ENCODE measurements at regions not wholly inside any gene's neighbourhood (a gene's known extent, or its start where the extent isn't known, plus 50 kb on each side); places are given as distances from the start of the nearest gene placed in this dataset.
A peak's percentile ranks its signal among the peaks of the same experiment; 100 is the strongest.

GRCh38 chr14:44700184-44700583 lies 193.1 kb upstream of the FSCB start:
- 93% methylated on average over 2 of the region's 2 CpGs; no CpG with 5 or more reads in 1 of the 2 experiments for WGBS, 2 experiments (ENCODE audit: insufficient coverage in 1 of 2, insufficient read length in 1 of 2)
- Mint-ChIP-seq H3K36me3 (ENCODE audit: low read depth) (no peaks in the 10 kb centered on the region), H3K9me3 (peaks cover 13% of the 10 kb centered on the region), H3K27ac (no peak overlapping the region), H3K4me3 (no peak overlapping the region), H3K4me1 (peaks cover 4% of the 10 kb centered on the region), H3K27me3 (ENCODE audit: insufficient read depth) (no peaks in the 10 kb centered on the region)
- no peak overlapping the region for H3K9ac ChIP-seq (ENCODE audit: extremely low read depth, low read length, poor library complexity, severe bottlenecking)
- peaks cover 11% of the 10 kb centered on the region for H3K9me3 ChIP-seq (ENCODE audit: control insufficient read depth, low read length)
- H3K27me3 ChIP-seq (ENCODE audit: control insufficient read depth, insufficient read depth, low read length, poor library complexity, severe bottlenecking), result no peaks in the 10 kb centered on the region
- DNase-seq, result no peak
- peak overlapping the region; percentile 26 for H3K4me3 ChIP-seq (ENCODE audit: low read length)
- no peak overlapping the region for H3K27ac ChIP-seq (ENCODE audit: low read depth, low read length)
- no peaks in the 10 kb centered on the region for H3K36me3 ChIP-seq (ENCODE audit: control insufficient read depth, insufficient read depth, low read length)
- TF ChIP-seq, protein P1, sequence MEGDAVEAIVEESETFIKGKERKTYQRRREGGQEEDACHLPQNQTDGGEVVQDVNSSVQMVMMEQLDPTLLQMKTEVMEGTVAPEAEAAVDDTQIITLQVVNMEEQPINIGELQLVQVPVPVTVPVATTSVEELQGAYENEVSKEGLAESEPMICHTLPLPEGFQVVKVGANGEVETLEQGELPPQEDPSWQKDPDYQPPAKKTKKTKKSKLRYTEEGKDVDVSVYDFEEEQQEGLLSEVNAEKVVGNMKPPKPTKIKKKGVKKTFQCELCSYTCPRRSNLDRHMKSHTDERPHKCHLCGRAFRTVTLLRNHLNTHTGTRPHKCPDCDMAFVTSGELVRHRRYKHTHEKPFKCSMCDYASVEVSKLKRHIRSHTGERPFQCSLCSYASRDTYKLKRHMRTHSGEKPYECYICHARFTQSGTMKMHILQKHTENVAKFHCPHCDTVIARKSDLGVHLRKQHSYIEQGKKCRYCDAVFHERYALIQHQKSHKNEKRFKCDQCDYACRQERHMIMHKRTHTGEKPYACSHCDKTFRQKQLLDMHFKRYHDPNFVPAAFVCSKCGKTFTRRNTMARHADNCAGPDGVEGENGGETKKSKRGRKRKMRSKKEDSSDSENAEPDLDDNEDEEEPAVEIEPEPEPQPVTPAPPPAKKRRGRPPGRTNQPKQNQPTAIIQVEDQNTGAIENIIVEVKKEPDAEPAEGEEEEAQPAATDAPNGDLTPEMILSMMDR (conservative IDR thresholded peaks at IDR 0.05), result no peak
- H3K4me1 ChIP-seq (ENCODE audit: control insufficient read depth, insufficient read depth, low read length), result no peaks in the 10 kb centered on the region

GRCh38 chr14:44699391-44699790 lies 192.3 kb upstream of the FSCB start:
- WGBS, 2 experiments (ENCODE audit: insufficient coverage in 1 of 2, insufficient read length in 1 of 2), result 50% methylated on average over 2 of the region's 2 CpGs
- Mint-ChIP-seq H3K4me1 (peaks cover 4% of the 10 kb centered on the region), H3K27ac (no peak overlapping the region), H3K27me3 (ENCODE audit: insufficient read depth) (peaks cover 2% of the 10 kb centered on the region), H3K36me3 (ENCODE audit: low read depth) (no peaks in the 10 kb centered on the region), H3K4me3 (no peak overlapping the region), H3K9me3 (peaks cover 13% of the 10 kb centered on the region)
- Histone ChIP-seq H3K4me3 (ENCODE audit: low read length) (no peak overlapping the region), H3K27me3 (ENCODE audit: control insufficient read depth, insufficient read depth, low read length, poor library complexity, severe bottlenecking) (no peaks in the 10 kb centered on the region), H3K9ac (ENCODE audit: extremely low read depth, low read length, poor library complexity, severe bottlenecking) (no peak overlapping the region), H3K9me3 (ENCODE audit: control insufficient read depth, low read length) (peaks cover 11% of the 10 kb centered on the region), H3K36me3 (ENCODE audit: control insufficient read depth, insufficient read depth, low read length) (no peaks in the 10 kb centered on the region), H3K27ac (ENCODE audit: low read depth, low read length) (no peak overlapping the region), H3K4me1 (ENCODE audit: control insufficient read depth, insufficient read depth, low read length) (no peaks in the 10 kb centered on the region)
- peak; percentile 35 for DNase-seq
- TF ChIP-seq, protein P1 (conservative IDR thresholded peaks at IDR 0.05), result no peak

DNA sequence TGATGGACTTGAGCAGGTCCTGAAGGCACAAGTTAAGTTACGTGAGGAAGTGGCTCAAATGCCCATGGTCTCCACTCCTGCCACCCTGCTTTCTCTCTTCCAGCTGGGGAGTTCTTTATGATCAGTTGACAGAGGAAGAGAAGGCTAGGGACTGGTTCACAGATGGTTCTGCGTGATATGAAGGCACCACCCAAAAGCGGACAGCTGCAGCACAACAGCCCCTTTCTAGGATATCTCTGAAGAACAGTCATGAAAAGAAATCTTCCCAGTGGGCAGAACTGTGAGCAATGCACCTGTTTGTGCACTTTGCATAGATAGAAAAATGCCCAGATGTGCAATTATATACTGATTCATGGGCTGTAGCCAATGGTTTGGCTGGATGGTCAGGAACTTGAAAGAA lies 162.4 kb upstream of the FSCB start:
- Mint-ChIP-seq H3K4me1 (peaks cover 13% of the 10 kb centered on the region), H3K9me3 (peaks cover 16% of the 10 kb centered on the region), H3K27me3 (ENCODE audit: insufficient read depth) (no peaks in the 10 kb centered on the region), H3K4me3 (no peak overlapping the region), H3K27ac (no peak overlapping the region), H3K36me3 (ENCODE audit: low read depth) (no peaks in the 10 kb centered on the region)
- no peaks in the 10 kb centered on the region for H3K4me1 ChIP-seq (ENCODE audit: control insufficient read depth, insufficient read depth, low read length)
- peaks cover 33% of the 10 kb centered on the region for H3K9me3 ChIP-seq (ENCODE audit: control insufficient read depth, low read length)
- WGBS, 2 experiments (ENCODE audit: insufficient coverage in 1 of 2, insufficient read length in 1 of 2), result 99 to 100% methylated on average over 1 to 3 of the region's 3 CpGs
- no peak overlapping the region for H3K4me3 ChIP-seq (ENCODE audit: low read length)
- TF ChIP-seq, protein P1 (conservative IDR thresholded peaks at IDR 0.05), result no peak
- no peak for DNase-seq
- H3K9ac ChIP-seq (ENCODE audit: extremely low read depth, low read length, poor library complexity, severe bottlenecking), result no peak overlapping the region
- no peak overlapping the region for H3K27ac ChIP-seq (ENCODE audit: low read depth, low read length)
- no peaks in the 10 kb centered on the region for H3K27me3 ChIP-seq (ENCODE audit: control insufficient read depth, insufficient read depth, low read length, poor library complexity, severe bottlenecking)
- H3K36me3 ChIP-seq (ENCODE audit: control insufficient read depth, insufficient read depth, low read length), result no peaks in the 10 kb centered on the region
